NCI-H1092 (cell line): ENCODE measurements at regions not wholly inside any gene's neighbourhood (a gene's known extent, or its start where the extent isn't known, plus 50 kb on each side); places are given as distances from the start of the nearest gene placed in this dataset.
"Not testable (repeated sequence)": the region's sequence is repeated elsewhere in the genome, so short reads cannot be mapped to it uniquely, and the experiment has no call there.

Experiments used
- DNase-seq: peaks from one replicate; lab custom pipeline; 2025; lab: John Stamatoyannopoulos, UW

- DNase-seq = not testable (repeated sequence)
Measured at GRCh38 chr1:229008347-229008746, 262.6 kb upstream of the RAB4A start.

- DNase-seq = no peak
Measured at GRCh38 chr1:229011022-229011421, 259.9 kb upstream of the RAB4A start.

GRCh38 chr1:229012823-229013222 is 258.1 kb upstream of the RAB4A start:
- DNase-seq = no peak

- no peak for DNase-seq
Measured at GRCh38 chr1:229013981-229014380, 256.9 kb upstream of the RAB4A start.

GRCh38 chr1:229015806-229016205 is 255.1 kb upstream of the RAB4A start:
- no peak for DNase-seq

GRCh38 chr1:229017091-229017490 is 253.8 kb upstream of the RAB4A start:
- no peak for DNase-seq

- no peak for DNase-seq
Measured at GRCh38 chr1:229018674-229019295, 252.1 kb upstream of the RAB4A start.

GRCh38 chr1:229019663-229020271 is 251.1 kb upstream of the RAB4A start:
- no peak for DNase-seq

GRCh38 chr1:229021034-229021433 is 249.9 kb upstream of the RAB4A start:
- DNase-seq = not testable (repeated sequence)

GRCh38 chr1:229022595-229023333 is 248.1 kb upstream of the RAB4A start:
- DNase-seq = no peak

- no peak for DNase-seq
Measured at GRCh38 chr1:229023651-229024300, 247.1 kb upstream of the RAB4A start.

GRCh38 chr1:229024528-229025130 is 246.3 kb upstream of the RAB4A start:
- no peak for DNase-seq

- no peak for DNase-seq
Measured at GRCh38 chr1:229025576-229025975, 245.3 kb upstream of the RAB4A start.

- DNase-seq = no peak
Measured at GRCh38 chr1:229027158-229027557, 243.8 kb upstream of the RAB4A start.

GRCh38 chr1:229027622-229028182 is 243.2 kb upstream of the RAB4A start:
- DNase-seq = no peak

GRCh38 chr1:229028544-229028943 is 242.4 kb upstream of the RAB4A start:
- DNase-seq = no peak

GRCh38 chr1:229028987-229029878 is 241.7 kb upstream of the RAB4A start:
- DNase-seq = no peak

- no peak for DNase-seq
Measured at GRCh38 chr1:229029879-229030235, 241.1 kb upstream of the RAB4A start.

GRCh38 chr1:229030630-229031029 is 240.3 kb upstream of the RAB4A start:
- DNase-seq = no peak

- no peak for DNase-seq
Measured at GRCh38 chr1:229031061-229031460, 239.8 kb upstream of the RAB4A start.
